Muscle of leg (tissue), 3 donors: ENCODE measurements at regions not wholly inside any gene's neighbourhood (a gene's known extent, or its start where the extent isn't known, plus 50 kb on each side); places are given as distances from the start of the nearest gene placed in this dataset.

Experiments used
- DNase-seq: peaks from one replicate; pipeline ENCODE4 v3.0.0; 2013
- H3K27ac ChIP-seq: one replicate; pipeline ENCODE4 v1.5.1; 2013; ENCODE audit warnings: mild to moderate bottlenecking, low read length, control low read depth
- H3K27me3 ChIP-seq: one replicate; pipeline ENCODE4 v1.6.1; 2013; ENCODE audit warnings: low read length; ENCODE audit not compliant: control insufficient read depth, insufficient read depth
- H3K36me3 ChIP-seq: one replicate; pipeline ENCODE4 v1.6.1; 2013; ENCODE audit warnings: low read length; ENCODE audit not compliant: control insufficient read depth, insufficient read depth
- H3K4me1 ChIP-seq: one replicate; pipeline ENCODE4 v1.6.1; 2013; ENCODE audit warnings: low read length; ENCODE audit not compliant: control insufficient read depth, insufficient read depth
- H3K4me3 ChIP-seq: one replicate; pipeline ENCODE4 v1.5.1; 2013; ENCODE audit warnings: low read length, control low read depth
- H3K9me3 ChIP-seq: replicated peaks from 2 replicates; pipeline ENCODE4 v1.6.1; 2013; ENCODE audit warnings: low read depth, low read length; ENCODE audit not compliant: control insufficient read depth
- WGBS: methylation state at CpG from one replicate; pipeline ENCODE4 v1.1.5; 2013; ENCODE audit warnings: missing lambda C conversion rate; ENCODE audit not compliant: insufficient coverage; 5-methylcytosine and 5-hydroxymethylcytosine counted together

GRCh38 chr20:60966766-60967165 is 285.3 kb upstream of the CDH4 start:
- no peaks in the 10 kb centered on the region for H3K36me3 ChIP-seq
- no peaks in the 10 kb centered on the region for H3K4me1 ChIP-seq
- DNase-seq, result no peak
- no peak overlapping the region for H3K27ac ChIP-seq
- H3K4me3 ChIP-seq, result no peak overlapping the region
- WGBS, result 95% methylated on average over 16 of the region's 19 CpGs
- peaks cover 2% of the 10 kb centered on the region for H3K27me3 ChIP-seq
- no peaks in the 10 kb centered on the region for H3K9me3 ChIP-seq

DNA sequence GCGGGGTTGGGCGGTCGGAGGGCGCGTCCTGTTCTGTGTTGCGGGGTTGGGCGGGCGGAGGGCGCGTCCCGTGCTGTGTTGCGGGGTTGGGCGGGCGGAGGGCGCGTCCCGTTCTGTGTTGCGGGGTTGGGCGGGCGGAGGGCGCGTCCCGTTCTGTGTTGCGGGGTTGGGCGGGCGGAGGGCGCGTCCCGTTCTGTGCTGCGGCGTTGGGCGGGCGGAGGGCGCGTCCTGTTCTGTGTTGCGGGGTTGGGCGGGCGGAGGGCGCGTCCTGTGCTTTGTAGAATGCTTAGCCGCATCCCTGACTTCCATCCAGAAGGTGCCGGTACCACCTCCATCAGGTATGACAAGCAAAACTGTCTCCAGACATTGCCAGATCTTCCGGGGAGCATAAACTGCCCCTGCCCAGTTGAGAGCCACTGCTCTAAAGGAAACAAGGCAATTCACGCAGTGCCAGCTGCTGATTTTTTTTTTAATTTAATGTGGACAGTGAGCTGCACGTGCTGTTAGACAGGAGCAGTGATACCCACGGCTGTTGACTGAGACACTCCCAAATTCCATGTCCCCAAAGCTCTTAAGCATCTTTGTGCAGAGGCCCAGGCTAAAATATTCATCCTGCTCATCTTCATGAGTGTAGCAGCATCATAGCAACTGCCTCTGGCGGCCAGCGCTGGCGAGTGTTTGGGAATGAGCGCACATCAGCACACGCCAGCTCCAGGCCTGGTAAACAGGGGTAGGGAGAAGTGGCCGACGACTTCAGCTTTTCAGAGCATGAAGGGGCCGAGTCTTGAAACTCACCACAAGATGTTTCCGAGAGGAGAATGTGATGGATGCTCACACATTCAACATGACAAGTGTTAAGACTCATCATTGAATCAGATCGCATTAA is 284.4 kb upstream of the CDH4 start:
- no peaks in the 10 kb centered on the region for H3K4me1 ChIP-seq
- no peaks in the 10 kb centered on the region for H3K36me3 ChIP-seq
- WGBS, result 83% methylated on average over 33 of the region's 56 CpGs
- no peak for DNase-seq
- peaks cover 2% of the 10 kb centered on the region for H3K27me3 ChIP-seq
- H3K27ac ChIP-seq, result no peak overlapping the region
- H3K4me3 ChIP-seq, result no peak overlapping the region
- no peaks in the 10 kb centered on the region for H3K9me3 ChIP-seq

- no peak overlapping the region for H3K27ac ChIP-seq
- H3K36me3 ChIP-seq, result no peaks in the 10 kb centered on the region
- no peak overlapping the region for H3K4me3 ChIP-seq
- no peaks in the 10 kb centered on the region for H3K4me1 ChIP-seq
- 81% methylated on average over 4 of the region's 7 CpGs for WGBS
- no peak for DNase-seq
- H3K27me3 ChIP-seq, result peaks cover 2% of the 10 kb centered on the region
- H3K9me3 ChIP-seq, result no peaks in the 10 kb centered on the region
Observed at GRCh38 chr20:60968853-60969720, 283.0 kb upstream of the CDH4 start.

GRCh38 chr20:60970601-60971000 is 281.5 kb upstream of the CDH4 start:
- 54% methylated on average over 7 of the region's 8 CpGs for WGBS
- Histone ChIP-seq H3K36me3 (no peaks in the 10 kb centered on the region), H3K9me3 (no peaks in the 10 kb centered on the region), H3K4me1 (no peaks in the 10 kb centered on the region), H3K4me3 (no peak overlapping the region), H3K27me3 (peaks cover 2% of the 10 kb centered on the region), H3K27ac (no peak overlapping the region)
- DNase-seq, result no peak

DNA sequence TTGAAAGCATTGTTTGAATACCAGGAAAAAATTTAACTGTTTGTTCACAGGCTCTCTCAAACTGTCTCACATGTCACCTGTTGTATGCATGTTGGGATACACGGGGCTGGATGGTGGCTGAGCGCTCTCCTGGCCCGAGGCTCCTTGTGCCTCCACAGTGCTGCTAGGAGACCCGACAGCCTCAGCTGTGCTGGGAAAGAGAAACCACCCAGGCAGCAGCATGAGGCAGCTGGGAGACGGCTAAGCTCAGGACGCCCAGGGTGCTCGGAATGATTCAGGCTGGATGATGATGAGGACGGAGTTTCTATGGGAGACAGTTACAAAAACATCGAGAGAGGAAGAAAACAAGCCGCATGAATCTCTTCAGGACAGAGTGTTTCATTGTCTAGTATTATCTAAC is 278.0 kb upstream of the CDH4 start:
- Histone ChIP-seq H3K36me3 (no peaks in the 10 kb centered on the region), H3K9me3 (peaks cover under 1% of the 10 kb centered on the region), H3K4me3 (no peak overlapping the region), H3K27ac (no peak overlapping the region), H3K4me1 (peaks cover 20% of the 10 kb centered on the region), H3K27me3 (peaks cover 2% of the 10 kb centered on the region)
- no CpG with 5 or more reads among the region's 10 CpGs for WGBS
- no peak for DNase-seq

GRCh38 chr20:60974441-60974945 is 277.6 kb upstream of the CDH4 start:
- peaks cover 2% of the 10 kb centered on the region for H3K27me3 ChIP-seq
- peaks cover 5% of the 10 kb centered on the region for H3K9me3 ChIP-seq
- H3K4me3 ChIP-seq, result no peak overlapping the region
- DNase-seq, result no peak
- WGBS, result 72% methylated on average over 7 of the region's 9 CpGs
- no peak overlapping the region for H3K27ac ChIP-seq
- H3K4me1 ChIP-seq, result peaks cover 20% of the 10 kb centered on the region
- H3K36me3 ChIP-seq, result no peaks in the 10 kb centered on the region

DNA sequence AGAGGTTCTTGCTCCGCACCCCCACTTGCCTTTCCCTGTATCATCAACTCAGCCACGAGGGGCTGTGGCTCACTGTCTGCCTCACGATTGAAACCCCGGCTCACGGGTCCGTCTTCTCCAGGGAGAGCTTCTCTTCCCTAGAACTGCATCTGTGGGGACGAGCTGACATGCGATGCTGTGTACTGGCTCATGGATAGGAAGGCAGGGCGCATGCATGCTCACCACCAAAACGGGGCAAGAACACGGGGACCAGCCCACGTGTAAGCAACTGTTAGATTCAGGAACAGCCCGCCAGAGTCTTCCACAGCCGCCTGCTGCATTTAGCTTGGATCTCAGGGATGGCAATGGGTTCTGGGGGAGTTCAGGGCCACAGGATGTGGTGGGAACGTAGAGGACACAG is 275.9 kb upstream of the CDH4 start:
- Histone ChIP-seq H3K9me3 (peaks cover 10% of the 10 kb centered on the region), H3K27ac (no peak overlapping the region), H3K4me1 (peaks cover 20% of the 10 kb centered on the region), H3K27me3 (no peaks in the 10 kb centered on the region), H3K4me3 (no peak overlapping the region), H3K36me3 (no peaks in the 10 kb centered on the region)
- DNase-seq, result no peak
- WGBS, result 78% methylated on average over 12 of the region's 15 CpGs

GRCh38 chr20:60976913-60977312 is 275.1 kb upstream of the CDH4 start:
- H3K27me3 ChIP-seq, result no peaks in the 10 kb centered on the region
- H3K4me1 ChIP-seq, result peaks cover 20% of the 10 kb centered on the region
- no peak overlapping the region for H3K27ac ChIP-seq
- WGBS, result 82% methylated on average over 3 of the region's 4 CpGs
- H3K36me3 ChIP-seq, result no peaks in the 10 kb centered on the region
- no peak for DNase-seq
- no peak overlapping the region for H3K4me3 ChIP-seq
- H3K9me3 ChIP-seq, result peaks cover 10% of the 10 kb centered on the region

DNA sequence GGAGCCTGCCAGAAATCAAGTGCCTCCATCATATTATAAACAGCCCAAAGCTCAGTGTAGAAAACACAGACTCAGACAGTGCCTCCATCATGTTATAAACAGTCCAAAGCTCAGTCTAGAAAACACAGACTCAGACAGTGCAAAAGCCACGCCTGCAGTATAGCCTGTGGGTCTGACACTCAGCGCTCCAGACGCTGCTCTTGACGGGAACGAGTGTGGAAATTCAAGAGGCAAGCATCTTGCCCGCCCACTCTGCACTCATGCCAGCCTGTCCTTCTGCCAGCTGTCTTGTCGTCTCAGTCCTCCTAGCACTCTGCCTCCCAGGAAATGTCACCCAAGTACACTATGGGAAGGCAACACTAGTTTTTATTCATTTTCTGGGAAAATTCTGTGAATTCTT is 274.2 kb upstream of the CDH4 start:
- Histone ChIP-seq H3K27ac (no peak overlapping the region), H3K4me3 (no peak overlapping the region), H3K4me1 (peaks cover 20% of the 10 kb centered on the region), H3K27me3 (no peaks in the 10 kb centered on the region), H3K36me3 (no peaks in the 10 kb centered on the region), H3K9me3 (peaks cover 10% of the 10 kb centered on the region)
- WGBS, result 57% methylated on average over 5 of the region's 7 CpGs
- peak; percentile 70 for DNase-seq

DNA sequence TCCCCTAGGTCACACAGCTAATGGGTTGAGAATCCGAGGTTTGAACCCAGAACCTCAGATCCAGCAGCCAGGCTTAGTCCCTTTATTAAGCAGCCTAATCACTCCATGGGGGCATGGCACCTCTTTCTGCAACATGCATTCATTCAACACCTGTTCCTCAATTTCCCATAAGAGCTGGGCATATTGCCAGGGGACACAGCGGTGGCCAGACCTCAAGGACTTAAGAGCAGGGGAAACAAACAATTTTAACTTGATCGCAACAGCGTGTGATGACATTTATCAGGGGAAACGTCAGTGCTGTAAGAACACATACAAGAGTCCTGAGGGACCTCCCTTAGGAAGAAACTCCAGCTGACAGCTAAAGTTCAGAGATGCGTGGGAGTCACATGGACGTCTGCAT is 267.4 kb upstream of the CDH4 start:
- WGBS, result 25% methylated on average over 7 of the region's 7 CpGs

More for the DNA sequence above, 267.4 kb upstream of the CDH4 start:
- no peak overlapping the region for H3K4me3 ChIP-seq
- DNase-seq, result no peak
- no peaks in the 10 kb centered on the region for H3K27me3 ChIP-seq
- H3K4me1 ChIP-seq, result peaks cover 15% of the 10 kb centered on the region
- H3K9me3 ChIP-seq, result peaks cover 3% of the 10 kb centered on the region
- no peaks in the 10 kb centered on the region for H3K36me3 ChIP-seq
- peak overlapping the region; percentile 42 for H3K27ac ChIP-seq
